Hematopoietic multipotent progenitor cell treated with erythropoietin and hydrocortisone succinate and interleukin-3 and kit ligand, for 17 days (in vitro differentiated cells): ENCODE measurements at regions not wholly inside any gene's neighbourhood (a gene's known extent, or its start where the extent isn't known, plus 50 kb on each side); places are given as distances from the start of the nearest gene placed in this dataset.

Experiments used
- DNase-seq: peaks from one replicate; pipeline ENCODE4 v3.0.0-alpha.2; 2015; ENCODE audit warnings: low spot score

DNA sequence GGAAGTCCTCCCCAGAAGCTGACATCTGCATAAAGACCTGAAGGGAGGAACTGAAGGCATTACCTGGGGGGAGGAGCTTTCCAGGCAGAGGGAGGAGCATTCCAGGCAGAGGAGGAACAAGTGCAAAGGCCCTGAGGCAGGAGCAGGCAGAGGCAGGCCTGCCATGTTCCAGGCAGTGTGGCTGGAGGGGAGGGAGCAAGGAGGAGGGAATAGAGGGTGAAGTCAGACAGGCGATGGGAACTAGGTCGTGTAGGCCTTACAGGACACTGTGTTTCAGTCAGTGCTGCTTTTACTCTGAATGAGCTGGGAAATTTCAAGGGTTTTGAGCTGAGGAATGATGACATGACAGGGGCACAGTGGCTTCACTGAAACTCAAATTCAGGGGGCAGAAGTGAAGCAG lies 292.7 kb downstream of the BCOR start:
- no peak for DNase-seq

DNA sequence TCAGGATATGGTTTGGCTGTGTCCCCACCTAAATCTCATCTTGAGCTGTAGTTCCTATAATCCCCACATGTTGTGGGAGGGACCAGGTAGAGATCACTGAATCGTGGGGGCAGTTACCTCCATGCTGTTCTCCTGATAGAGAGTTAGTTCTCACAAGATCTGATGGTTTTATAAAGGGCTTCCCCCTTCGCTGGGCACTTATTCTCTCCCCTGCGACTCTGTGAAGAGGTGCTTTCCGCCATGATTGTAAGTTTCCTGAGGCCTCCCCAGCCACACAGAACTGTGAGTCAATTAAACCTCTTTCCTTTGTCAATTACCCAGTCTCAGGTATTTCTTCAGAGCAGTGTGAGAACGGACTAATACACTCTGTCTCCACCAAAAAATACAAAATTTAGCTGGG lies 291.9 kb downstream of the BCOR start:
- no peak for DNase-seq

DNA sequence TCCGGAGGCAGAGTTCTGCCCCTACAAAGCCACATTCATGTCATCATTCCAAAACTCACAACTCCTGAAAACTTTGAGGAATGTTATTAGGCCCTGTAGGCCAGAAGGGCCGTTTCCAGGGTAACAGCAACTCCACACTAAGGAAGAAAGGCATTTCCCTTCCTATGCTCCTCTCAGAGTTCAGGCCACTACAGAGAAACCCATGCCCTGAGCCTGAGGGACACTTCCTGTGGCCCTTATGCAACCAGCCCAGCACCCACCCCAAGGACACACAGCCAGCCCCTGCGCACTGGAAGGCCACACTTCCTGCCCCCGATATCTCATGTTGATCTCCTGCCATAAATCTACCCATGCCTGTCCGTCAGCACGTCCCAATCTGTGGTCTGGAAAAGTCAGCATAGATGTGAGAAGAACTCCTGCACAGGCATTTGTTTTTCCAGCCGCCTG lies 289.3 kb downstream of the BCOR start:
- DNase-seq, result no peak

DNA sequence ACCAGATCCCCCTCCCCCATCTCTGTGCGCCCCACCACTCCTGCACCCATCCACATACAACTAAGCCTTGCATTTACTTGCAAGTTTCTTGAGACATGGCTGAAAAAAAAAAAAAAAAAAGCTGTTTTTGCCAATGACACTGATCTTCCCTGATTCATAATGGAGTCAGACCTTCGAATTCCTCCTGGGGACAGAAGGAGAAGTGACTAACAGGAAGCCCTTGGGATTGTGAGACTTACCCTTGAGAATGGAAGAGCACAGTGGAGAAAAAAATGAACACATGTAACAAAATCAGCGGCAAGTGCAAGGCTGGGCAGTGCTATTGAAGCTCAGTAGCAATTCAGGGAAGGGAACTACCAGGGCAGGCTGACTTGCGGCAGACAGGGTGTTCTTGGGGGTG lies 288.4 kb downstream of the BCOR start:
- no peak for DNase-seq

DNA sequence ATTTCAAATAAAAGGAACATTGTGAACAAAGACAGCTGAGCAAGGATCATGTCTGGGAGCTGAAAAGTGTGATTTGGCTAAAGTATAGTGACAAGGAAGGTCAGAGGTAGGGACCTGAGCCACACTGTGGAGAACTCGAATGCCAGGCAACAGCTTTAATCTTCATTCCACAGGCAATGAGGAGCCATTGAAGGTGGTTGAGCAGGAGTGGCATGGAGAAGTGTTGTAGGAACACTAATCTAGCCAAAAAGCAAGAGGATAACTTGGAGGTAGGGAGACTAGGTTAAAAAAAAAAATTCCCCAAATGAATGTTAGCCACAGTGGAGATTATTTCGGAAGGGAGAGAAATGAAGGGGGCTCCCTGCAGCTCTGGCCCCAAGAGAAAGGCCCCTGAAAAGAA lies 286.9 kb downstream of the BCOR start:
- DNase-seq, result no peak

- no peak for DNase-seq
These were observed 286.4 kb downstream of the BCOR start for GRCh38 chrX:39811376-39811775.

DNA sequence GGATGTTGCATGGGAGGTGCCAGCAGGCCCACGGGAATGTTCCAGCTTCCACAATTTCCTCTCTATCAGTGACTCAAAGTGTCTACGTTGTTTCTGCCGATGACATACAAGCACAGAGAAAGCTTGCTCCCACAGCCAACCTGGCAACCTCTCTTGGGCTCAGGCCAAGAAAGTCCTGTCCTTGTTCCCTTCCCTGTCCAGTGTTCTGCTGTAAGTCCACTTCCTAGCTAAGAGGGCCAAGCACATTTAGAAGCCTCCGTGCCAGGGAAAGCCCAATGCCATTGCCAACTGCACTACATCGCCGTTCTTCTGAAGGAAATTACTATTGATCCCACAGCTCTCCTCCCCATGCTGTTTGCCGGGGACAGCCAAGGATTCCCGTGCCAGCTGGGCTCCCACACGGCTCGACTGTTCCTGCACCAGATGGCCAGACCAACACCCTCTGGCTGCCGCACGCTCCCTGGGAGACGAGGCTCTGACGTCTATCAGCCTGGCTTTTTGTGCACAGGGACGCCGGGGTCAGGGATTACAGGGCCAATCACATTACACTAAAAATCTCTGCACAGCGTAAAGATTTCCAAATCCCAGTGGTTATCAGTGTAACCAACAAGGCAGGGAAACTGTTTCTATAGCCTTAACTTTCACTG lies 284.0 kb downstream of the BCOR start:
- DNase-seq, result no peak

DNA sequence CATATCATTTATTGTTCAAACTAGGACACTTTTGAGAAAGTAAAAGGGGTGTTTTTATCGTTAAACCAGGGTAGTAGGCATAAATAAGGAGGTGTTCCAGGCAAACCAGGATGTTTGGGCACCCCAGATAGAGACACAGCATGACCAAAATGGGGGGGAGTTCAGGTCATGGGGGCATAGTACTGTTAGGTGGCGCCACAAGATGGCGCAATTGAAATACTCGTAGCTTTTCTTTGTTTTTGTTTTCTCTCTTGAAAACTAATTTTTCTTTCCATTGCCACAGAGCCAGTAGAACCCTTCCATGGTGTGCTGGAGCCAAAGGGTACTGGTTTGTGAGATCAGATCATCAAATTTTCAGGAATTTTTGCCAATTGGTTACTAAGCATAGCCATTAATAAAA lies 283.4 kb downstream of the BCOR start:
- DNase-seq, result peak; percentile 3

GRCh38 chrX:39815631-39816030 lies 282.1 kb downstream of the BCOR start:
- DNase-seq, result no peak

DNA sequence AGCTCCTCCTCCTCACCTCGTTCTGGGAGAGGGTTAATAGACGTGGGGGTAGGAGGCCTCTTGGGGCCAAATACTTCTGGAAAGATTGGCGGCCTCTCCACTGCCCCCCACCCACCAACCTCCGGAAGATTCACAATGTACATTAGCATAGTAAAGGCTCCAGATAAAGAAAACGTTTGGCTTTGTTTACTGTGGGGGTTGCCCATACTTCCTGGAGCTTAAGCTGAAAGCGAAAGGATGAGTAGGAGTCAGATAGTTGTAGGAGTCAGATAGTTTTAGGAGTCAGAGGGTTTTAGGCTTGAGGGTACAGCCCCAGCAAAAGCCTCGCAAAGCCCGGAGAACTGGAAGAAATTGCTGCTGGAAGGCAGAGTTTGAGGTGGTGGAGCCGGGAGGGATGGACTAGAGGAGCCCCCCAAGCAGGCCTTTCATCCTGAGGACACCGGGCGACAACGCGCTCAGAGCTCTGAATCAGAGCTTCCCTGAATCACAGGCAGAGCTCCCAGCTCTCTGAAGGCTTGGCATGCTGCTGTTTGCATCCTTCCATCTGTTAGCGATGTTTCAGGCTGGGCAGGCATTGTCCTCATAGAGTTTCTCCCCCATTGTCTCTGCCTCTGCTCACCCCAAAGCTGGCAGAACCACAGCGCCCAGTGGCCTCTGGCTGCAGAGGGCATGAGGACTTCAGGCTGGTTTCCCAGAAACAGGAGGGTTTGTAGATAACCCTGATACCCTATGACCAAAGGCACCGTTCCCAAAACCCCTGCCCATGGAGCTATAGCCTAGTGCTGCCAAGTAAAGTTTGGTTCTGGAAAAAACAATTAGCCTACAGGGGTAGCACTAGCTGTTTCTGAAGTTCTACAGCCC lies 280.7 kb downstream of the BCOR start:
- DNase-seq, result no peak

DNA sequence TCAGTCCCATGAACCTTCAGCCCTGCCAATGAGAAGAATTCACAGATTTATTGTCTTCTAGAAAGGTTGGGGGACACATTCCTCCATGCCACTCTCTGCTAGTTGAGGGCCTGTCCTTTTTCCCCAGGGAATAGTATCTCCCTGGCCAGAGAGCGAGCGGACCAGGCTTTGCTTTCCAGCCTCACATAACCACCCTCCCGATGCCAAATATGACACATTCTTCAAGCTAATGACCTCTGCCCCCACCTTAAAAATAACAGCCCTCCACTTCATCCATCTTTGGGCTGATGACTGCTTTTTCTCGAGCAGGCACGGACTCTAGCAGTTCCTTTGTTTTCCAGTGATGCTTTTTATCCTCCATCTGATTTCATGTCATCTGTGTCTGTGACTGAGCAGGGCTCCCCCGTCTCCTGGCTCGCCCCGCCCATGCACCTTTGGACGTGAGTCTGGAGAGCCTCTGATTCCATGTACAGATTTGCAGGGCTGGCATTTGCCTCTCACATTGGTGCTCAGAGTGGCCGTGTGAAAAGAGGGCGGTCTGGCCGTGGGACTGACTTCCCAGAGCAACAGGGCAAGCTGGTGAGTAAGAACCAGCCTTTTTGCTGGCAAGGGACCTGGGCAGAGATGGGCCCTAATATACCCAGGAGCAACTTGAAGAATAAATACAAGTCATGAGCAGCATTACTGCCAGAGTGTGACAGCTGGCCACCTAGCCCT lies 279.8 kb downstream of the BCOR start:
- no peak for DNase-seq

- no peak for DNase-seq
These were observed 279.0 kb downstream of the BCOR start for GRCh38 chrX:39818750-39819149.

DNA sequence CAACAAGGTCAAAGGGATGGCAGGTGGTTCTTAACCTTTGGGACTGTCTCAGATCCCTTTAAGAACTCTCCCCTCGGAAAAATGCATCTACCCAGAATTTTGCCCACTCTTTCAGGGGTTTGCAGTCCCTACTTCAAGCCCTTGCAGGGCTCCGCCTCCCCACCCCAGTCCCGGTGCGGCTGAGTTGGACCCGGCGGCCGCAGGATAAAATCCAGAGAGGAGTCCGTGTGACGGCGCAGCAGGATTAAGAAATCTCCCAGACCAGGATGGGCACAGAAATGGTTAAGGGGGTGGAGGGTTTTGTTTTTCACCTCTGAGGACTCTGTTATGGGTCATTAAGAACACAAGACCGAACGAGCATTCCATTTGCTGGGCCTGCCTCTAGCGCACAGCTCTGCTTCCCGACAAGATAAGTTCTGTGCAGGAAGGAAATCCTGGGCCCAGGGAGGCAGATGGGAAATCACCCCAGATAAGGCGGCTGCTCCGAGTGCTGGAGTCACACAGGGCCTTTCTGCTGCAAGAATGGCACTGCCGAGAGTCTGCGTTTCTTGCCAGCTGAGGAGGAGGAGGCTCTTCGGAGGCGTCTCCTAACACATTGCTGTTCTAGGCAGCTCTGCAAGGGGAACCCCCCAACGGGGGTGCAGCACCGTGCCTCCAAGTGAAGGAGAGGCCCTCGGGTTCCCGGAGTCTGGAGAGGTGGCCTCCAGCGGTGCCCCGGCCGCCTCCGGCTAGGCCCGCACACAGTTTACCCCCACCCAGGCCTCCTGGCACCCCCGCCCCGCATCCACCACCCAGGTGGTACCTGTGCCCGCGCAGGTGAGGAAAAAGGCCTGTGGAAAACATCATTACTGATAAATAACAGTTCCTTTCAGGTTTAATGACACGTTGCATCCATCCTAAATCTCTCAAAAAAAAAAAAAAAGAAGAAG lies 277.6 kb downstream of the BCOR start:
- no peak for DNase-seq

- DNase-seq, result no peak
These were observed 276.6 kb downstream of the BCOR start for GRCh38 chrX:39820938-39821708.

GRCh38 chrX:39821709-39822095 lies 276.1 kb downstream of the BCOR start:
- no peak for DNase-seq

DNA sequence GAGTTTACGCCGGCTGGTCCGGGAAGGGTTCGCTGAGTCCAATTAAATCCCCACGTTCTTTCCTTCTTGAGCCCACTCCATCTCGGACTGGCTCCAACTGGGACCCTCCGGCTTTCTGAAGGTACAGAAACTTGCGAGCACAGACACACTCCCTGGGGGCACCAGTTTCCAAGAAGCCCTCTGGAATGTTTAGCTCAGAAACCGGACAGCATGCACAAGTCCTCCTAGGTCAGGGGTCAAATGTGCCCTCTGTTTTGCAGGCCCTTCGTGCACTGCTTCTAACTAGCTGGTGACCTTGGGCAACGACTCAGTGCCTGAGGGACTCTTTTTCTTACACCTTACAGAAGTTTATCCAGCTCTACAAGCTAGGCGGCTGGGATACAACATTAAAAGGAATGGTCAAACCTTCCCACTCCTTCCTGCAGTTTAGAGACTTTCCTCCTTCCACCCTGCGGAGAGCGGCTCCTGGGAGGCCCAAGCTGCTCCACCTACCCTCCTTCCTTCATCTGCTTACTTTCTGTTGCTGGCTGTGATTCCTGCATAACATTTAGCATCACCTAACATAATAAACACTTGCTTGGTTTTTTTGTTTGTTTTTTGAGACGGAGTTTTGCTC lies 275.5 kb downstream of the BCOR start:
- no peak for DNase-seq

GRCh38 chrX:39823424-39823823 lies 274.3 kb downstream of the BCOR start:
- DNase-seq, result no peak

- DNase-seq, result no peak
These were observed 273.9 kb downstream of the BCOR start for GRCh38 chrX:39823854-39824253.

GRCh38 chrX:39826813-39827543 lies 270.8 kb downstream of the BCOR start:
- no peak for DNase-seq

- DNase-seq, result no peak
These were observed 269.8 kb downstream of the BCOR start for GRCh38 chrX:39827951-39828350.
